KBM-7 (cell line): ENCODE measurements at regions not wholly inside any gene's neighbourhood (a gene's known extent, or its start where the extent isn't known, plus 50 kb on each side); places are given as distances from the start of the nearest gene placed in this dataset.
"Not testable (repeated sequence)": the region's sequence is repeated elsewhere in the genome, so short reads cannot be mapped to it uniquely, and the experiment has no call there.

ENCODE experiments used
- DNase-seq: peaks from one replicate; pipeline ENCODE4 v3.0.0-alpha.2; 2015
- in situ Hi-C: fragments of 300-500 bp; cut with MboI; formaldehyde crosslinking; loops from 2 replicates; pipeline ENCODE4 v1.14.3; 2020; ENCODE audit warnings: low sequenced_read_pairs, low pct_unique_long_range_greater_than_20kb, mixed read lengths

GRCh38 chr10:52573347-52573746 lies 199.2 kb downstream of the MBL2 start:
- DNase-seq = no peak
- in situ Hi-C loops = no loop called here

GRCh38 chr10:52574697-52575096 lies 197.9 kb downstream of the MBL2 start:
- in situ Hi-C loops = no loop called here
- DNase-seq = no peak

- in situ Hi-C loops = no loop called here
- DNase-seq = no peak
Measured at GRCh38 chr10:52577047-52577446, 195.5 kb downstream of the MBL2 start.

- DNase-seq = peak; percentile 11
- in situ Hi-C loops = no loop called here
Measured at GRCh38 chr10:52578871-52579405, 193.6 kb downstream of the MBL2 start.

- DNase-seq, in situ Hi-C loops: not testable (repeated sequence)
Measured at GRCh38 chr10:52581636-52582035, 190.9 kb downstream of the MBL2 start.

GRCh38 chr10:52583336-52583735 lies 189.2 kb downstream of the MBL2 start:
- DNase-seq = no peak

GRCh38 chr10:52586710-52587109 lies 185.9 kb downstream of the MBL2 start:
- DNase-seq = no peak
- in situ Hi-C loops = no loop called here

More at GRCh38 chr10:52583336-52583735, 189.2 kb downstream of the MBL2 start:
- in situ Hi-C loops = no loop called here

GRCh38 chr10:52597189-52597863 lies 175.3 kb downstream of the MBL2 start:
- no peak for DNase-seq
- in situ Hi-C loops = no loop called here

GRCh38 chr10:52598936-52599335 lies 173.6 kb downstream of the MBL2 start:
- DNase-seq = no peak
- in situ Hi-C loops = no loop called here

- in situ Hi-C loops = no loop called here
- DNase-seq = no peak
Measured at GRCh38 chr10:52599551-52600200, 172.9 kb downstream of the MBL2 start.

- in situ Hi-C loops = not testable (repeated sequence)
- peak; percentile 10 for DNase-seq
Measured at GRCh38 chr10:52604131-52604530, 168.5 kb downstream of the MBL2 start.

GRCh38 chr10:52609071-52609470 lies 163.5 kb downstream of the MBL2 start:
- DNase-seq = no peak
- in situ Hi-C loops = no loop called here

- in situ Hi-C loops = no loop called here
Measured at GRCh38 chr10:52609626-52610240, 162.9 kb downstream of the MBL2 start.

GRCh38 chr10:52615331-52615730 lies 157.3 kb downstream of the MBL2 start:
- DNase-seq = no peak
- in situ Hi-C loops = no loop called here

More at GRCh38 chr10:52609626-52610240, 162.9 kb downstream of the MBL2 start:
- DNase-seq = no peak

GRCh38 chr10:52615756-52616394 lies 156.7 kb downstream of the MBL2 start:
- in situ Hi-C loops = no loop called here
- no peak for DNase-seq

GRCh38 chr10:52616395-52616764 lies 156.2 kb downstream of the MBL2 start:
- in situ Hi-C loops = no loop called here
- DNase-seq = no peak

- in situ Hi-C loops = no loop called here
- no peak for DNase-seq
Measured at GRCh38 chr10:52617346-52617745, 155.2 kb downstream of the MBL2 start.

GRCh38 chr10:52619052-52619451 lies 153.5 kb downstream of the MBL2 start:
- in situ Hi-C loops = no loop called here
- DNase-seq = no peak

GRCh38 chr10:52621635-52622079 lies 150.9 kb downstream of the MBL2 start:
- in situ Hi-C loops = no loop called here
- DNase-seq = no peak

- no peak for DNase-seq
- in situ Hi-C loops = no loop called here
Measured at GRCh38 chr10:52623761-52624160, 148.8 kb downstream of the MBL2 start.
